Kidney (tissue), 13 donors: ENCODE measurements at regions not wholly inside any gene's neighbourhood (a gene's known extent, or its start where the extent isn't known, plus 50 kb on each side); places are given as distances from the start of the nearest gene placed in this dataset.
"Not testable (repeated sequence)": the region's sequence is repeated elsewhere in the genome, so short reads cannot be mapped to it uniquely, and the experiment has no call there.

Experiments
- DNase-seq, 5 donors: peaks; one replicate each; pipeline ENCODE4 v3.0.0-alpha.2; 2013 to 2020
- FAIRE-seq: peaks from 2 replicates; lab custom pipeline; 2012; peaks lifted over from hg19 to GRCh38; lab: Jason Lieb, UNC
- H3K27ac ChIP-seq, 2 donors: one replicate each; pipeline ENCODE4 v1.7.0; 2013; ENCODE audit warnings: low read depth in 2 of 2, low read length in 2 of 2, inconsistent platforms in 1 of 2
- H3K27me3 ChIP-seq: one replicate; pipeline ENCODE4 v1.7.1; 2013; ENCODE audit warnings: low read length, inconsistent platforms; ENCODE audit not compliant: control insufficient read depth, insufficient read depth
- H3K36me3 ChIP-seq, 3 donors: one replicate each; pipeline versions ENCODE4 v1.7.0 to v1.7.1; 2013; ENCODE audit warnings: low read length in 3 of 3, control low read depth in 1 of 3, inconsistent platforms in 1 of 3; ENCODE audit not compliant: insufficient read depth in 3 of 3, control insufficient read depth in 2 of 3
- H3K4me1 ChIP-seq, 3 donors: one replicate each; pipeline versions ENCODE4 v1.7.0 to v1.7.1; 2013; ENCODE audit warnings: low read length in 3 of 3, inconsistent platforms in 1 of 3, low read depth in 1 of 3; ENCODE audit not compliant: control insufficient read depth in 2 of 3, insufficient read depth in 2 of 3
- H3K4me3 ChIP-seq, 3 donors: one replicate each; pipeline versions ENCODE4 v1.7.0 to v1.8.1; 2013; ENCODE audit warnings: low read length in 3 of 3, control low read depth in 1 of 3, inconsistent platforms in 1 of 3
- H3K9ac ChIP-seq, 3 donors: one replicate each; pipeline versions ENCODE4 v1.7.0 to v1.7.1; 2013; ENCODE audit warnings: low read length in 3 of 3, control low read depth in 1 of 3, inconsistent platforms in 1 of 3
- H3K9me3 ChIP-seq, 3 donors: one replicate each; pipeline versions ENCODE4 v1.7.0 to v1.7.1; 2013; ENCODE audit warnings: low read length in 3 of 3, control low read depth in 1 of 3, inconsistent platforms in 1 of 3; ENCODE audit not compliant: control insufficient read depth in 2 of 3, insufficient read depth in 1 of 3
- CTCF ChIP-seq: IDR thresholded peaks from 3 replicates; pipeline ENCODE4 v1.5.1; 2012; ENCODE audit warnings: mild to moderate bottlenecking, moderate library complexity, borderline replicate concordance; ENCODE audit not compliant: insufficient read depth; ENCODE audit errors: extremely low read depth
- intact Hi-C: fragments of 100-400 bp; cut with DNase I; formaldehyde crosslinking; loops from one replicate; pipeline ENCODE4 v1.11.1; 2022
- donor health status: control.
- donor health status: control.
- donor health status: control.
- donor health status: control.
- donor health status: control.
- donor health status: DM: yes; HTN: yes; CAD: no.
- donor health status: Normal renal cell carcinoma (clear cell type).

- TF ChIP-seq CTCF, result no peak
- no peak overlapping the region for H3K9ac ChIP-seq
- H3K9me3 ChIP-seq, result no peaks in the 10 kb centered on the region
- no peaks in the 10 kb centered on the region for H3K4me1 ChIP-seq
- intact Hi-C loops, result no loop called here
- H3K4me3 ChIP-seq, result no peak overlapping the region
- no peak overlapping the region for H3K27ac ChIP-seq
- FAIRE-seq (no peak), DNase-seq (no peak)
- no peaks in the 10 kb centered on the region for H3K27me3 ChIP-seq
- H3K36me3 ChIP-seq, result no peaks in the 10 kb centered on the region
These were observed 795.0 kb downstream of the CENPC start for GRCh38 chr4:66750273-66750672.

GRCh38 chr4:66746918-66747317 lies 798.4 kb downstream of the CENPC start:
- H3K9me3 ChIP-seq, intact Hi-C loops, FAIRE-seq, H3K4me3 ChIP-seq, H3K27me3 ChIP-seq, H3K36me3 ChIP-seq, H3K27ac ChIP-seq, H3K9ac ChIP-seq, DNase-seq, H3K4me1 ChIP-seq: not testable (repeated sequence)

GRCh38 chr4:66741081-66741480 lies 804.2 kb downstream of the CENPC start:
- Histone ChIP-seq H3K4me3 (no peak overlapping the region), H3K36me3 (no peaks in the 10 kb centered on the region), H3K4me1 (no peaks in the 10 kb centered on the region), H3K27me3 (no peaks in the 10 kb centered on the region), H3K9me3 (peaks cover 0 to 2% (median 0%) of the 10 kb centered on the region in 3 donors), H3K9ac (no peak overlapping the region), H3K27ac (no peak overlapping the region)
- intact Hi-C loops, result no loop called here
- FAIRE-seq (no peak), DNase-seq (no peak)
- TF ChIP-seq CTCF, result no peak

GRCh38 chr4:66736606-66737005 lies 808.7 kb downstream of the CENPC start:
- H3K9me3 ChIP-seq, result peaks cover 0 to 2% (median 0%) of the 10 kb centered on the region in 3 donors
- FAIRE-seq (no peak), DNase-seq (no peak)
- no peak overlapping the region for H3K4me3 ChIP-seq
- no peak overlapping the region for H3K27ac ChIP-seq
- no peaks in the 10 kb centered on the region for H3K27me3 ChIP-seq
- H3K36me3 ChIP-seq, result no peaks in the 10 kb centered on the region
- no peaks in the 10 kb centered on the region for H3K4me1 ChIP-seq
- intact Hi-C loops, result no loop called here
- H3K9ac ChIP-seq, result no peak overlapping the region
- no peak for TF ChIP-seq CTCF
